ENCODE measurements at regions not wholly inside any gene's neighbourhood (a gene's known extent, or its start where the extent isn't known, plus 50 kb on each side); places are given as distances from the start of the nearest gene placed in this dataset.

DNA sequence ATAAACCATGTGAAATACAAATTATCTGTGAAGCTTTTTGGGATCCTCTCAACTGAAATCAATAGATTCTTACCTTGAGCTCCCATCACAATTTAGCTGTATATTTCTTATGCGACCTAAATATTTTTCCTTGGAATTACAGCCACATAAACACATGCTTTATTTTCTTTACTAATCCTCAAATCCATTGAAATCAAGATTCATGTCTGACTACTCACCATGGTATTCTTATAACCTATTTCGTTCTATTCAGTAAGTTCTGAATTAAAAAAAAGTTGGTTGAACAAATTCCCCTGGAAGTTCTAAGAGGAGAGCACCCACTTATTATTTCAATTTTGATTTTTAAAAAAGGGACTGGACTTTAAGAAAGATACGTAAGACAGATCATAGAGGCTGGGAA lies 292.1 kb upstream of the ATP2B1 start (continued):
- TF ChIP-seq, protein P1, sequence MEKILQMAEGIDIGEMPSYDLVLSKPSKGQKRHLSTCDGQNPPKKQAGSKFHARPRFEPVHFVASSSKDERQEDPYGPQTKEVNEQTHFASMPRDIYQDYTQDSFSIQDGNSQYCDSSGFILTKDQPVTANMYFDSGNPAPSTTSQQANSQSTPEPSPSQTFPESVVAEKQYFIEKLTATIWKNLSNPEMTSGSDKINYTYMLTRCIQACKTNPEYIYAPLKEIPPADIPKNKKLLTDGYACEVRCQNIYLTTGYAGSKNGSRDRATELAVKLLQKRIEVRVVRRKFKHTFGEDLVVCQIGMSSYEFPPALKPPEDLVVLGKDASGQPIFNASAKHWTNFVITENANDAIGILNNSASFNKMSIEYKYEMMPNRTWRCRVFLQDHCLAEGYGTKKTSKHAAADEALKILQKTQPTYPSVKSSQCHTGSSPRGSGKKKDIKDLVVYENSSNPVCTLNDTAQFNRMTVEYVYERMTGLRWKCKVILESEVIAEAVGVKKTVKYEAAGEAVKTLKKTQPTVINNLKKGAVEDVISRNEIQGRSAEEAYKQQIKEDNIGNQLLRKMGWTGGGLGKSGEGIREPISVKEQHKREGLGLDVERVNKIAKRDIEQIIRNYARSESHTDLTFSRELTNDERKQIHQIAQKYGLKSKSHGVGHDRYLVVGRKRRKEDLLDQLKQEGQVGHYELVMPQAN (conservative IDR thresholded peaks at IDR 0.05) = no peak
- TF ChIP-seq ZSCAN29 (IDR thresholded peaks at IDR 0.05) (no peak), ZNF217 (IDR thresholded peaks at IDR 0.05) (no peak), NFYA (IDR thresholded peaks at IDR 0.05; ENCODE audit: borderline replicate concordance, low read depth, low read length) (no peak)
- TF ChIP-seq, protein P2, sequence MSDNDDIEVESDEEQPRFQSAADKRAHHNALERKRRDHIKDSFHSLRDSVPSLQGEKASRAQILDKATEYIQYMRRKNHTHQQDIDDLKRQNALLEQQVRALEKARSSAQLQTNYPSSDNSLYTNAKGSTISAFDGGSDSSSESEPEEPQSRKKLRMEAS (IDR thresholded peaks at IDR 0.05; ENCODE audit: low read depth, low read length) = no peak

GRCh38 chr12:89999699-90000505 lies 291.3 kb upstream of the ATP2B1 start:
- RAD21 ChIA-PET (ENCODE audit: unreplicated experiment) = no interaction called here
- H3K9ac ChIP-seq (ENCODE audit: control insufficient read depth, insufficient read depth, low read length) = no peak overlapping the region
- ATAC-seq = peak; percentile 65
- H4K20me1 ChIP-seq (ENCODE audit: control insufficient read depth, insufficient read depth) = no peaks in the 10 kb centered on the region
- CTCF ChIA-PET = no interaction called here
- DNase-seq (ENCODE audit: low read depth, low spot score) = no peak
- in situ Hi-C loops (cut with MboI) (no loop called here), intact Hi-C loops (cut with micrococcal nuclease; ENCODE audit: unreplicated experiment) (no loop called here)
- peaks cover 5% of the 10 kb centered on the region; the same call in 1 of the 2 replicates for H3K4me1 ChIP-seq (ENCODE audit: control insufficient read depth, insufficient read depth, low read length)
- FAIRE-seq = no peak
- no TSS peak for BruUV-seq (replicated peaks)
- H3K9me3 ChIP-seq (replicated peaks; ENCODE audit: control insufficient read depth, insufficient read depth, low read length) = no peaks in the 10 kb centered on the region; the same call in 2 of the 3 replicates
- H3K4me3 ChIP-seq = no peak overlapping the region
- no peak overlapping the region for H3K4me2 ChIP-seq (ENCODE audit: control insufficient read depth, insufficient read depth)
- no peaks in the 10 kb centered on the region for H3K27me3 ChIP-seq (replicated peaks in 1 of 2; ENCODE audit: control insufficient read depth in 2 of 2, insufficient read depth in 2 of 2, low read length in 1 of 2)
- SMC1A ChIA-PET (ENCODE audit: uncharacterized antibody, unreplicated experiment) = interaction anchor here (0.8 to 5.1 kb wide), 7 partner anchors 14 to 456 kb away, joined by 3 to 18 read pairs (median 4); no protein-coding TSS in a partner anchor
- peak overlapping the region; percentile 26; the same call in 1 of the 2 replicates for H2AFZ ChIP-seq (ENCODE audit: control insufficient read depth, low read depth, low read length)
- no peaks in the 10 kb centered on the region for H3K36me3 ChIP-seq (ENCODE audit: control insufficient read depth in 2 of 2, insufficient read depth in 2 of 2, low read length in 1 of 2)
- WGBS (ENCODE audit: insufficient coverage, insufficient replicate concordance, low lambda C conversion rate, missing lambda C conversion rate) = 14% methylated on average over 2 of the region's 2 CpGs
- no peaks in the 10 kb centered on the region for H3K79me2 ChIP-seq (ENCODE audit: control insufficient read depth, insufficient read depth, low read length)
- H3K27ac ChIP-seq (ENCODE audit: control insufficient read depth, insufficient read depth) = no peak overlapping the region
- POLR2A ChIA-PET = no interaction called here
- 0 out of 2 replicates have a peak, but pooled peaks have one; percentile 9 for TF ChIP-seq TCF12 (IDR thresholded peaks at IDR 0.05; ENCODE audit: low read depth, low read length)
- peak; percentile 9; the same call in 1 of the 2 replicates for TF ChIP-seq BCL11A (IDR thresholded peaks at IDR 0.05; ENCODE audit: low read depth, low read length)
- TF ChIP-seq ZBTB33 (IDR thresholded peaks at IDR 0.05) = no peak
- no peak for TF ChIP-seq MYC (IDR thresholded peaks at IDR 0.05; ENCODE audit: insufficient read depth, insufficient read length, insufficient replicate concordance, low read length, severe bottlenecking)

All from GM12878 (cell line).